ENCODE measurements at regions not wholly inside any gene's neighbourhood (a gene's known extent, or its start where the extent isn't known, plus 50 kb on each side); places are given as distances from the start of the nearest gene placed in this dataset.

DNA sequence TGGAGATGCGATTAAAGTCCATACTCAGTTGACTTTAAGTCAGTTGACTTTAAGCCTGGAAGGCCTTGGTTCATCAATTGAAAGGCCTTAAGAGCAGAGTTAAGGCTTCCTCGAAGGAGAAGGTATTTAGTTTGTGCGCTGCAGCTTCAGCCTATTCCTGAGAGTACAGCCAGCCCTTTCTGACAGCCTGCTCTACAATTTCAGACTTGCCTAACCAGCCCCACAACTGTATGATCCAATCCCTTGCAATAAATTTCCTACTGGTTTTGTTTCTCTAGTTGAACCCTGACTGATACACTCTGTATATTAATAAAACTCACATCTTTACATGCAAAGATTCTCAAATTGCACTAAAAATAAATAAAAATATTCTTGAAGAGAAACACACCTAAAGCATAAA lies 66.1 kb upstream of the RORA start:
- TF ChIP-seq, protein P1, sequence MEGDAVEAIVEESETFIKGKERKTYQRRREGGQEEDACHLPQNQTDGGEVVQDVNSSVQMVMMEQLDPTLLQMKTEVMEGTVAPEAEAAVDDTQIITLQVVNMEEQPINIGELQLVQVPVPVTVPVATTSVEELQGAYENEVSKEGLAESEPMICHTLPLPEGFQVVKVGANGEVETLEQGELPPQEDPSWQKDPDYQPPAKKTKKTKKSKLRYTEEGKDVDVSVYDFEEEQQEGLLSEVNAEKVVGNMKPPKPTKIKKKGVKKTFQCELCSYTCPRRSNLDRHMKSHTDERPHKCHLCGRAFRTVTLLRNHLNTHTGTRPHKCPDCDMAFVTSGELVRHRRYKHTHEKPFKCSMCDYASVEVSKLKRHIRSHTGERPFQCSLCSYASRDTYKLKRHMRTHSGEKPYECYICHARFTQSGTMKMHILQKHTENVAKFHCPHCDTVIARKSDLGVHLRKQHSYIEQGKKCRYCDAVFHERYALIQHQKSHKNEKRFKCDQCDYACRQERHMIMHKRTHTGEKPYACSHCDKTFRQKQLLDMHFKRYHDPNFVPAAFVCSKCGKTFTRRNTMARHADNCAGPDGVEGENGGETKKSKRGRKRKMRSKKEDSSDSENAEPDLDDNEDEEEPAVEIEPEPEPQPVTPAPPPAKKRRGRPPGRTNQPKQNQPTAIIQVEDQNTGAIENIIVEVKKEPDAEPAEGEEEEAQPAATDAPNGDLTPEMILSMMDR (IDR thresholded peaks at IDR 0.05), result no peak
- TF ChIP-seq ZFX (IDR thresholded peaks at IDR 0.05; ENCODE audit: borderline replicate concordance), result no peak
- no peak overlapping the region for H3K27ac ChIP-seq

DNA sequence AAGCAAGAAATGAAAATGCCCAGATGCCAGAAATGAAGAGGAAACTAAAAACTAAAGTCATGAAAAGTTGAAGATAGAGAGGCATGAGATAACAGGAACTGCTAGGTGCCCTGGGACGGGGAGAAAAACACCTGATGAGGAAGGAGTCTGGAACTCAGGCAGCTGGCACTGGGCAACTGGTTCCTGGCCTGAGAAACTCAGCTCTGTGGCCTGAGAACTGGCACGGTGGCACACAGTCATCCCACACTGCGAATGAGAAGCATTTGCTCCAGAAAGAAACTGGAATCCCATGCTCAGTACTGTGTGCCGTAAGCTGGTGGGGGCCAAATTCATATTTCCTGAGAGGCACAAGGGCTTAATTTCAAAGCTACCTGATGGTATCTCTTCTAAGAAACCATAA lies 53.6 kb upstream of the RORA start:
- TF ChIP-seq, protein P1 (IDR thresholded peaks at IDR 0.05), result no peak
- no peak for TF ChIP-seq ZFX (IDR thresholded peaks at IDR 0.05; ENCODE audit: borderline replicate concordance)

DNA sequence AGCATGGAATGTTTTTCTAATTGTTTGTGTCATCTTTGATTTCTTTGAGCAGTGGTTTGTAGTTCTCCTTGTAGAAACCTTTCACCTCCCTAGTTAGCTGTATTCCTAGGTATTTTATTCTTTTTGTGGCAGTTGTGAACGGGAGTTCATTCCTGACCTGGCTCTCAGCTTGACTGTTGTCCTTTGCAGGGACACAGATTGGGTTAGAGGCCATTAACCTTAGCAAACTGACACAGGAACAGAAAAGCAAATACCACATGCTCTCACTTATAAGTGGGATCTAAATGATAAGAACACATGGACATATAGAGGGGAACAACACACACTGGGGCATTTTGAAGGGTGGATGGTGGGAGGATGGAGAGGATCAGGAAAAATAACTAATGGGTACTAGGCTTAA lies 52.2 kb upstream of the RORA start:
- TF ChIP-seq ZFX (IDR thresholded peaks at IDR 0.05; ENCODE audit: borderline replicate concordance), result no peak
- TF ChIP-seq, protein P1 (IDR thresholded peaks at IDR 0.05), result no peak
- H3K27ac ChIP-seq, result no peak overlapping the region

More for the DNA sequence above, 53.6 kb upstream of the RORA start:
- H3K27ac ChIP-seq, result no peak overlapping the region
